ENCODE measurements at regions not wholly inside any gene's neighbourhood (a gene's known extent, or its start where the extent isn't known, plus 50 kb on each side); places are given as distances from the start of the nearest gene placed in this dataset.

- no peak for TF ChIP-seq CTCF (IDR thresholded peaks at IDR 0.05)
- no peak for TF ChIP-seq POLR2A (IDR thresholded peaks at IDR 0.05)
Observed at GRCh38 chr15:31925541-31925940, 104.8 kb upstream of the CHRNA7 start.
